PFSK-1 (cell line): ENCODE measurements at regions not wholly inside any gene's neighbourhood (a gene's known extent, or its start where the extent isn't known, plus 50 kb on each side); places are given as distances from the start of the nearest gene placed in this dataset.

Experiments used
- FOXP2 ChIP-seq: optimal IDR thresholded peaks from 2 replicates; pipeline ENCODE3; 2011; ENCODE audit warnings: borderline replicate concordance, control low read depth, inconsistent platforms; ENCODE audit not compliant: insufficient read depth; ENCODE audit errors: extremely low read length, extremely low read depth
- POLR2AphosphoS5 ChIP-seq: IDR thresholded peaks from 2 replicates; pipeline ENCODE4 v1.6.1; 2012; ENCODE audit warnings: low read depth, mild to moderate bottlenecking, control low read depth, low read length, moderate library complexity
- SIN3A ChIP-seq: IDR thresholded peaks from 2 replicates; pipeline ENCODE4 v1.6.1; 2012; ENCODE audit warnings: mild to moderate bottlenecking, low read length, moderate library complexity, borderline replicate concordance; ENCODE audit not compliant: insufficient read depth
- TAF1 ChIP-seq: IDR thresholded peaks from 2 replicates; pipeline ENCODE4 v1.6.1; 2012; ENCODE audit warnings: low read length, control low read depth, borderline replicate concordance; ENCODE audit not compliant: insufficient read depth
- TF ChIP-seq, protein P1 (sequence below), 2 experiments: IDR thresholded peaks; 2 replicates each; pipeline versions ENCODE4 v1.6.1 to v1.8.0; 2011 to 2012; ENCODE audit warnings: low read depth in 2 of 2, low read length in 2 of 2, control low read depth in 1 of 2, inconsistent platforms in 1 of 2, mild to moderate bottlenecking in 1 of 2, moderate library complexity in 1 of 2; ENCODE audit not compliant: insufficient read depth in 1 of 2

DNA sequence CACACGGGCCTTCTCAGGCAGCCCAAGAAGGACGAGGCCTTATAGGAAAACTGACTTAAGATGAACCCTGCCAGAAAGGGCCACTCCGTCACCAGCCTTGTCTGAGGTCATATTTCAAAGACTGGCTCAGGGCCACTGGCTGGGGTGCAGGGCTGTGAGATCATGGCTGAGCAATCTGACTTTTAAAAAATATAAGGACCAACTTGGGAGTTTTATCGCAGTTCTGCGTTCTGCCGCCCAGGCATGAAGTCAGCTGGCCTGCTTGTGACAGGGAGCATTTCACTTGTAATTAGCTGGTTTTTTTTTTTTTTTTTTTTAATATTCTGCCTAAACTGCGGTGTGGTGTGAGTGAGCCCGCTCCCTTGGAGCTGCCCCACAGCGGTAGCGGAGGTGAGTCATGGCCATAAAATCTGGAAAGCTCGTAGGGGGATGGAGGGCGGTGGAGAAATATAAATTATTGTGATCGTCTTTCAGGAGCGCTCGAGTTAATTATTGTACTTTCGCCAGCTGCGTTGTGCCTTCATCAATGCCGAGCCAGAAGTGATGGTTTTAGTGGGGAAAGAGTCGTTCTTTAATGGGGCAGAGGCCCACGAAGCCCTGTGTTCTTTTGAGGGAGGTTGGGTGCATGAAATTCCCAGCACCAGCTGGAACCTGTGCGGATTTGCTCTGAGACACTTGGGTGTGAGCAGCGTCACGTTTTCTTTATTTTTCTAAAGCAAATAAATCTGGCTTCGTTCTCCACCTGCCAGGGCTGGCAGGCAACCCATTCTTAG, 231.9 kb downstream of the C12orf75 start:
- TF ChIP-seq, protein P1, sequence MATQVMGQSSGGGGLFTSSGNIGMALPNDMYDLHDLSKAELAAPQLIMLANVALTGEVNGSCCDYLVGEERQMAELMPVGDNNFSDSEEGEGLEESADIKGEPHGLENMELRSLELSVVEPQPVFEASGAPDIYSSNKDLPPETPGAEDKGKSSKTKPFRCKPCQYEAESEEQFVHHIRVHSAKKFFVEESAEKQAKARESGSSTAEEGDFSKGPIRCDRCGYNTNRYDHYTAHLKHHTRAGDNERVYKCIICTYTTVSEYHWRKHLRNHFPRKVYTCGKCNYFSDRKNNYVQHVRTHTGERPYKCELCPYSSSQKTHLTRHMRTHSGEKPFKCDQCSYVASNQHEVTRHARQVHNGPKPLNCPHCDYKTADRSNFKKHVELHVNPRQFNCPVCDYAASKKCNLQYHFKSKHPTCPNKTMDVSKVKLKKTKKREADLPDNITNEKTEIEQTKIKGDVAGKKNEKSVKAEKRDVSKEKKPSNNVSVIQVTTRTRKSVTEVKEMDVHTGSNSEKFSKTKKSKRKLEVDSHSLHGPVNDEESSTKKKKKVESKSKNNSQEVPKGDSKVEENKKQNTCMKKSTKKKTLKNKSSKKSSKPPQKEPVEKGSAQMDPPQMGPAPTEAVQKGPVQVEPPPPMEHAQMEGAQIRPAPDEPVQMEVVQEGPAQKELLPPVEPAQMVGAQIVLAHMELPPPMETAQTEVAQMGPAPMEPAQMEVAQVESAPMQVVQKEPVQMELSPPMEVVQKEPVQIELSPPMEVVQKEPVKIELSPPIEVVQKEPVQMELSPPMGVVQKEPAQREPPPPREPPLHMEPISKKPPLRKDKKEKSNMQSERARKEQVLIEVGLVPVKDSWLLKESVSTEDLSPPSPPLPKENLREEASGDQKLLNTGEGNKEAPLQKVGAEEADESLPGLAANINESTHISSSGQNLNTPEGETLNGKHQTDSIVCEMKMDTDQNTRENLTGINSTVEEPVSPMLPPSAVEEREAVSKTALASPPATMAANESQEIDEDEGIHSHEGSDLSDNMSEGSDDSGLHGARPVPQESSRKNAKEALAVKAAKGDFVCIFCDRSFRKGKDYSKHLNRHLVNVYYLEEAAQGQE (IDR thresholded peaks at IDR 0.05; ENCODE audit: insufficient read depth in 1 of 2, low read depth in 2 of 2, low read length in 2 of 2): no peak
- TF ChIP-seq TAF1 (no peak), FOXP2 (no peak), POLR2AphosphoS5 (no peak), SIN3A (no peak)

DNA sequence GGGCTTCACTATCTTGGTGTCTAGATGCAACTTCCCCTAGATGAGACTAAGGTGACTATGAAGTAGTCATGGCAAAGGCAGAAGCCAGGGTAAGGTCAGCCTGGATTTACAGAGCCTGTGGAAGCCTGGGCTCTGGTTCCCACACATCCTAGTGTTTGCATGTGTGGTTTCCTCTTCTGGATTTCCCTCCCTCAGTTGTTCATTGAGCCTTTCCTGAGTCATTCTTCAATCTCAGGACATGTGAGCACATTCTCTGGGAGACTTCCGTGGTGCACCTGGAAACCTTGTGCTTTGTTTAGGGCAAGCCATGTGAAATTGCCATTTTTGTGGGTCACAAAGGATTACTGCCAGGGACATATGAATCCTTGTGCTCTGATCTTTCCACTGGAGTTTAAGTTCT, 236.6 kb downstream of the C12orf75 start:
- TF ChIP-seq, protein P1 (IDR thresholded peaks at IDR 0.05; ENCODE audit: insufficient read depth in 1 of 2, low read depth in 2 of 2, low read length in 2 of 2): no peak
- TF ChIP-seq POLR2AphosphoS5: no peak
- TF ChIP-seq SIN3A: no peak
- TF ChIP-seq TAF1: no peak
- TF ChIP-seq FOXP2: no peak

DNA sequence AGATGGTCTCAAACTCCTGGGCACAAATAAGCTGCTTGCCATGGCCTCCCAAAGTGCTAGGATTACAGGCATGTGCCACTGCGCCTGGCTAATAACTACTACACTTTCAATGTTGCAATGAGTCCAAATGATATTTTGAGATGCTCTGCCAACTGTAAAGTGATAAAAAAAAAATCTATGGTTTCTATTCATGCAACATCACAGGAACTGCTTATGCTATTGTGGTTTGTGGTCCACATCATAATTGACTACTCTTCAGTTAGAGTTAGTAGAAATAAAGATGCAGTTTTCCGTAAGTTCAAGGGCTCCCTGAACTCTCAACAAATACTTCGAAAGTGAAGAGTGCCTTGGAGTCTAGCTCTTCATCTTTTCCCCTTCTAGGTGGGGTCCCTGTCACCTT, 239.4 kb downstream of the C12orf75 start:
- TF ChIP-seq, protein P1 (IDR thresholded peaks at IDR 0.05; ENCODE audit: insufficient read depth in 1 of 2, low read depth in 2 of 2, low read length in 2 of 2): no peak
- TF ChIP-seq POLR2AphosphoS5: no peak
- no peak for TF ChIP-seq TAF1
- TF ChIP-seq FOXP2: no peak
- no peak for TF ChIP-seq SIN3A

DNA sequence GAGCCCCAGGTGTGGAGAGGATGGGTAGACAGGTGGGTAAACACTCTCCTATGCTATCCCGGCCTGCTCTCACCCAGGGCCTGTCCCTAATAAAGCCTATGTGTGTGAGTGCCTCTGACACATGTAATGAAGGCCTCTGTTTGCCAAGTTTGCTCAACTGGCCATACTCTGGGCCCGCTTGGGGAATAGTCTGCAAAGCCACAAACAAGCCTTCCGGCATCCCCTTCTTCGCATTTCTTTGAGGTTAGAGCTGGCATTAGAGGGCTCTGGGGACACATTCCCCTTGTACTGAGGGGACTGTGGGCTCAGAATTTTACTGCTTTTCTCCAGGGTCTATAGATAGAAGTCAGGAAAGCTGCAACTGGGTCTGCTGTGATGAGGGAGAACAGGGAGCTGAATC, 240.5 kb downstream of the C12orf75 start:
- TF ChIP-seq SIN3A: no peak

DNA sequence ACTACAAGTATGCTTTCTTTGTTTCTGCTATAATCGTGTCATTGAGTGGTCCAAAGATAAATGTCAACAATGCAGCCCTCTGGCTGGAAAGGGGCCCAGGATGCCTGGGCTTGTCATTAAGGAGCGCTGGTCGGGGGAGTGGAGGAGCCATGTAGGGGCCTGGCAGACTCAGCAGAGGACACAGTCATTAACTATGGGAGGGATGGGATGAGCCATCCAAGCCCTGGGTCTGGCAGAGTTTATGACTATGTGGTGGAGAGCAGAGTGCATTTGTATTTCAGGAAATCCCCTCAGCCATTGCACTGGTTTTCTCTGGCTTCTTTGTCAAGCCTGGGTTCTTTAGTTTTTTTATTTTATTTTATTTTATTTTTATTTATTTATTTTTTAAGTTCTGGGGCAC, 243.1 kb downstream of the C12orf75 start:
- TF ChIP-seq POLR2AphosphoS5 (no peak), TAF1 (no peak), SIN3A (no peak), FOXP2 (no peak)
- TF ChIP-seq, protein P1 (IDR thresholded peaks at IDR 0.05; ENCODE audit: insufficient read depth in 1 of 2, low read depth in 2 of 2, low read length in 2 of 2): no peak
